ENCODE measurements at regions not wholly inside any gene's neighbourhood (a gene's known extent, or its start where the extent isn't known, plus 50 kb on each side); places are given as distances from the start of the nearest gene placed in this dataset.

DNA sequence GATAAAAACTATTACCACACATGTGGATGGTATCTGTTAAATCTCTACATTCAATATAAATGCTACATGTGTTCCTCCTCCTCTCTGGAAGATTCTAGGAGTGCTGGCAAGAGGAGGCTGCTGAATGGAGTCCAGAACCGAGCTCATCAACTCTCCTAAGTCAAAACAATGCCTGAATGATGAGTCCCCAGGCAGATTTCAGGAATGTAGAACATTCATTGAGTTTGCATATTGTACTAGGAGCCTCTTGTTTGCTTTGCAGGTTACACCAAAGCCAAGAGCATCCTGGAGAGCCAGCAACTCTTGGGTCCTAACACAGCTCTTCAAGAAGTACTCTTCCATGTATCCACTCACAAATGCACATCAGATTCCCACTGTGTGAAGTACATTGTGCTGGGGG, 117.6 kb upstream of the UST start:
- TF ChIP-seq POLR2A (IDR thresholded peaks at IDR 0.05; ENCODE audit: low read depth) (no peak), EP300 (IDR thresholded peaks at IDR 0.05) (no peak)
- TF ChIP-seq, protein P1, sequence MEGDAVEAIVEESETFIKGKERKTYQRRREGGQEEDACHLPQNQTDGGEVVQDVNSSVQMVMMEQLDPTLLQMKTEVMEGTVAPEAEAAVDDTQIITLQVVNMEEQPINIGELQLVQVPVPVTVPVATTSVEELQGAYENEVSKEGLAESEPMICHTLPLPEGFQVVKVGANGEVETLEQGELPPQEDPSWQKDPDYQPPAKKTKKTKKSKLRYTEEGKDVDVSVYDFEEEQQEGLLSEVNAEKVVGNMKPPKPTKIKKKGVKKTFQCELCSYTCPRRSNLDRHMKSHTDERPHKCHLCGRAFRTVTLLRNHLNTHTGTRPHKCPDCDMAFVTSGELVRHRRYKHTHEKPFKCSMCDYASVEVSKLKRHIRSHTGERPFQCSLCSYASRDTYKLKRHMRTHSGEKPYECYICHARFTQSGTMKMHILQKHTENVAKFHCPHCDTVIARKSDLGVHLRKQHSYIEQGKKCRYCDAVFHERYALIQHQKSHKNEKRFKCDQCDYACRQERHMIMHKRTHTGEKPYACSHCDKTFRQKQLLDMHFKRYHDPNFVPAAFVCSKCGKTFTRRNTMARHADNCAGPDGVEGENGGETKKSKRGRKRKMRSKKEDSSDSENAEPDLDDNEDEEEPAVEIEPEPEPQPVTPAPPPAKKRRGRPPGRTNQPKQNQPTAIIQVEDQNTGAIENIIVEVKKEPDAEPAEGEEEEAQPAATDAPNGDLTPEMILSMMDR (IDR thresholded peaks at IDR 0.05) = no peak

Measured in esophagus muscularis mucosa (tissue), 4 donors.